Stimulated activated effector memory CD8-positive, alpha-beta T cell treated with anti-CD3 and anti-CD28 coated beads, Interleukin-12 subunit alpha, Interleukin-12 subunit beta, amount 100 ng/mL, for 72 hours (primary cell): ENCODE measurements at regions not wholly inside any gene's neighbourhood (a gene's known extent, or its start where the extent isn't known, plus 50 kb on each side); places are given as distances from the start of the nearest gene placed in this dataset.

Experiments used
- ATAC-seq: fragments of 150-1000 bp; cut with Tn5 transposase; 2 replicates; pipeline ENCODE4 v1.10.0; 2021
- DNase-seq, 2 donors: peaks; one replicate each; pipeline ENCODE4 v3.0.0; 2021 to 2022; ENCODE audit warnings: low spot score in 2 of 2
- H3K27ac Mint-ChIP-seq: one replicate; pipeline ENCODE4 v1.8.0; 2022; ENCODE audit warnings: mild to moderate bottlenecking, mixed read lengths
- H3K36me3 Mint-ChIP-seq: one replicate; pipeline ENCODE4 v1.8.0; 2022; ENCODE audit warnings: mild to moderate bottlenecking, mixed read lengths
- H3K4me1 Mint-ChIP-seq: one replicate; pipeline ENCODE4 v1.8.0; 2022; ENCODE audit warnings: mixed read lengths
- H3K4me3 Mint-ChIP-seq: one replicate; pipeline ENCODE4 v1.8.0; 2022; ENCODE audit warnings: mild to moderate bottlenecking, mixed read lengths
- H3K9me3 Mint-ChIP-seq: one replicate; pipeline ENCODE4 v1.8.0; 2022; ENCODE audit warnings: mixed read lengths

- Mint-ChIP-seq H3K9me3 (peaks cover 2% of the 10 kb centered on the region), H3K36me3 (no peaks in the 10 kb centered on the region), H3K27ac (no peak overlapping the region), H3K4me3 (no peak overlapping the region), H3K4me1 (no peaks in the 10 kb centered on the region)
- DNase-seq = no peak
- no peak for ATAC-seq
These were observed 160.7 kb upstream of the MKI67 start for GRCh38 chr10:128286762-128287500.

- Mint-ChIP-seq H3K9me3 (peaks cover 2% of the 10 kb centered on the region), H3K4me1 (no peaks in the 10 kb centered on the region), H3K36me3 (no peaks in the 10 kb centered on the region), H3K4me3 (no peak overlapping the region), H3K27ac (no peak overlapping the region)
- no peak for ATAC-seq
- DNase-seq = no peak
These were observed 161.7 kb upstream of the MKI67 start for GRCh38 chr10:128287921-128288320.

GRCh38 chr10:128289621-128290020 lies 163.4 kb upstream of the MKI67 start:
- Mint-ChIP-seq H3K9me3 (peaks cover 2% of the 10 kb centered on the region), H3K27ac (no peak overlapping the region), H3K4me1 (no peaks in the 10 kb centered on the region), H3K4me3 (no peak overlapping the region), H3K36me3 (no peaks in the 10 kb centered on the region)
- ATAC-seq (no peak), DNase-seq (no peak)

GRCh38 chr10:128295003-128295402 lies 168.8 kb upstream of the MKI67 start:
- H3K36me3 Mint-ChIP-seq = no peaks in the 10 kb centered on the region
- H3K27ac Mint-ChIP-seq = no peak overlapping the region
- H3K4me3 Mint-ChIP-seq = no peak overlapping the region
- H3K9me3 Mint-ChIP-seq = peaks cover 2% of the 10 kb centered on the region
- no peaks in the 10 kb centered on the region for H3K4me1 Mint-ChIP-seq
- ATAC-seq (no peak), DNase-seq (no peak)

GRCh38 chr10:128296253-128297007 lies 170.2 kb upstream of the MKI67 start:
- Mint-ChIP-seq H3K36me3 (no peaks in the 10 kb centered on the region), H3K4me3 (no peak overlapping the region), H3K4me1 (no peaks in the 10 kb centered on the region), H3K9me3 (no peaks in the 10 kb centered on the region), H3K27ac (no peak overlapping the region)
- ATAC-seq (no peak), DNase-seq (no peak)

- Mint-ChIP-seq H3K9me3 (no peaks in the 10 kb centered on the region), H3K36me3 (no peaks in the 10 kb centered on the region), H3K4me3 (no peak overlapping the region), H3K4me1 (no peaks in the 10 kb centered on the region), H3K27ac (no peak overlapping the region)
- DNase-seq (no peak), ATAC-seq (no peak)
These were observed 171.6 kb upstream of the MKI67 start for GRCh38 chr10:128297709-128298378.

GRCh38 chr10:128298587-128298986 lies 172.4 kb upstream of the MKI67 start:
- Mint-ChIP-seq H3K27ac (no peak overlapping the region), H3K4me3 (no peak overlapping the region), H3K4me1 (no peaks in the 10 kb centered on the region), H3K36me3 (no peaks in the 10 kb centered on the region), H3K9me3 (no peaks in the 10 kb centered on the region)
- DNase-seq (no peak), ATAC-seq (no peak)

GRCh38 chr10:128300290-128300824 lies 174.1 kb upstream of the MKI67 start:
- ATAC-seq (no peak), DNase-seq (no peak)
- Mint-ChIP-seq H3K36me3 (no peaks in the 10 kb centered on the region), H3K4me3 (no peak overlapping the region), H3K9me3 (no peaks in the 10 kb centered on the region), H3K27ac (no peak overlapping the region), H3K4me1 (no peaks in the 10 kb centered on the region)

GRCh38 chr10:128301051-128301450 lies 174.8 kb upstream of the MKI67 start:
- DNase-seq (no peak), ATAC-seq (no peak)
- H3K27ac Mint-ChIP-seq = no peak overlapping the region
- no peaks in the 10 kb centered on the region for H3K4me1 Mint-ChIP-seq
- H3K9me3 Mint-ChIP-seq = no peaks in the 10 kb centered on the region
- H3K4me3 Mint-ChIP-seq = no peak overlapping the region
- H3K36me3 Mint-ChIP-seq = no peaks in the 10 kb centered on the region

- Mint-ChIP-seq H3K4me1 (no peaks in the 10 kb centered on the region), H3K27ac (no peak overlapping the region), H3K4me3 (no peak overlapping the region), H3K36me3 (no peaks in the 10 kb centered on the region), H3K9me3 (no peaks in the 10 kb centered on the region)
- ATAC-seq (no peak), DNase-seq (no peak)
These were observed 176.6 kb upstream of the MKI67 start for GRCh38 chr10:128302808-128303207.

GRCh38 chr10:128304271-128304670 lies 178.0 kb upstream of the MKI67 start:
- no peaks in the 10 kb centered on the region for H3K4me1 Mint-ChIP-seq
- H3K27ac Mint-ChIP-seq = no peak overlapping the region
- H3K9me3 Mint-ChIP-seq = no peaks in the 10 kb centered on the region
- no peaks in the 10 kb centered on the region for H3K36me3 Mint-ChIP-seq
- DNase-seq (no peak), ATAC-seq (no peak)
- H3K4me3 Mint-ChIP-seq = no peak overlapping the region

GRCh38 chr10:128305601-128306345 lies 179.6 kb upstream of the MKI67 start:
- Mint-ChIP-seq H3K36me3 (no peaks in the 10 kb centered on the region), H3K4me3 (no peak overlapping the region), H3K4me1 (no peaks in the 10 kb centered on the region), H3K9me3 (no peaks in the 10 kb centered on the region), H3K27ac (no peak overlapping the region)
- DNase-seq = no peak
- no peak for ATAC-seq

- Mint-ChIP-seq H3K27ac (no peak overlapping the region), H3K4me1 (no peaks in the 10 kb centered on the region), H3K4me3 (no peak overlapping the region), H3K9me3 (no peaks in the 10 kb centered on the region), H3K36me3 (no peaks in the 10 kb centered on the region)
- DNase-seq (no peak), ATAC-seq (no peak)
These were observed 180.3 kb upstream of the MKI67 start for GRCh38 chr10:128306535-128306934.

GRCh38 chr10:128306966-128307365 lies 180.7 kb upstream of the MKI67 start:
- no peak for DNase-seq
- no peaks in the 10 kb centered on the region for H3K36me3 Mint-ChIP-seq
- H3K9me3 Mint-ChIP-seq = no peaks in the 10 kb centered on the region
- H3K4me1 Mint-ChIP-seq = no peaks in the 10 kb centered on the region
- no peak overlapping the region for H3K4me3 Mint-ChIP-seq
- no peak overlapping the region for H3K27ac Mint-ChIP-seq
- ATAC-seq = no peak

- Mint-ChIP-seq H3K36me3 (no peaks in the 10 kb centered on the region), H3K4me3 (no peak overlapping the region), H3K4me1 (no peaks in the 10 kb centered on the region), H3K9me3 (no peaks in the 10 kb centered on the region), H3K27ac (no peak overlapping the region)
- ATAC-seq (no peak), DNase-seq (no peak)
These were observed 181.6 kb upstream of the MKI67 start for GRCh38 chr10:128307820-128308219.
